Amniotic stem cell (primary cell): ENCODE measurements at regions not wholly inside any gene's neighbourhood (a gene's known extent, or its start where the extent isn't known, plus 50 kb on each side); places are given as distances from the start of the nearest gene placed in this dataset.
"Not testable (repeated sequence)": the region's sequence is repeated elsewhere in the genome, so short reads cannot be mapped to it uniquely, and the experiment has no call there.

Source experiments
- DNase-seq: peaks from one replicate; lab custom pipeline; 2025; lab: John Stamatoyannopoulos, UW

DNA sequence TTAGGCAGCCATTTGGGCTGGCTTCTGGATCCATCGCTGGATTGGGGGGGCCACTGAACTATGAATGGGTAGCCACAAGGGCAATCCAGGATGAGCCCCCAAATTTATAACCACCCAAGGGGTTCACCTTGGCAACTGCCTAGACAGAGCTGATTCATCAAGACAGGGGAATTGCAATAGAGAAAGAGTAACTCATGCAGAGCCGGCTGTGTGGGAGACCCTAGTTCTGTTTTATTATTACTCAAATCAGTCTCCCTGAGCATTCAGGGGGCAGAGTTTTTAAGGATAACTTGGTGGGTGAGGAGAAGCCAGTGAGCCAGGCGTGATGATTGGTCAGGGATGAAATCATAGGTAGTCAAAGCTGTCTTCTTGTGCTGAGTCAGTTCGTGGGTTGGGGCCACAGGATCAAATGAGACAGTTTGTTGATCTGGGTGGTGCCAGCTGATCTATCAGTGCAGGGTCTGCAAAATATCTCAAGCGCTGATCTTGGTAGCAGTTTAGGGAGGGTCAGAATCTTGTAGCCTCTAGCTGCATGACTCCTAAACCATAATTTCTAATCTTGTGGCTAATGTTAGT lies 57.9 kb downstream of the DNAJB9 start:
- DNase-seq: no peak

DNA sequence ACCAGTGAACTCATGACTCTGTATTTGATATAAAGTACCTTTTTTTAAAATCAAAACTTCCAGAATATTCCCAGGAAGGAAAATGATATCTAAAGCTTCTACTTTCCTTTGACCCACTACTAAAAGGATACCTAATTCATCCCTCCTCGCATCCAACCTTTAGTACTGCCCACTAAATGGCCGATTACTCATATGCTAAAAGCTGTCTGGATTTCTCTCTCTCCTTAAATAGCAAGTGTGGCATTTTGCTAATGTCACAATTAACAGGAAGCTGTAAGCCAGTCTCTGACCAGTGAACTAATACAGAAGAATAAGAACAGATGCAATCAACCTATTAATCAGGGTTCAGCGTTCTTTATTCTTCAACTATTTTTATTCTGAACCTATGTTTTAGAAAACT lies 59.0 kb downstream of the DNAJB9 start:
- DNase-seq: no peak

DNA sequence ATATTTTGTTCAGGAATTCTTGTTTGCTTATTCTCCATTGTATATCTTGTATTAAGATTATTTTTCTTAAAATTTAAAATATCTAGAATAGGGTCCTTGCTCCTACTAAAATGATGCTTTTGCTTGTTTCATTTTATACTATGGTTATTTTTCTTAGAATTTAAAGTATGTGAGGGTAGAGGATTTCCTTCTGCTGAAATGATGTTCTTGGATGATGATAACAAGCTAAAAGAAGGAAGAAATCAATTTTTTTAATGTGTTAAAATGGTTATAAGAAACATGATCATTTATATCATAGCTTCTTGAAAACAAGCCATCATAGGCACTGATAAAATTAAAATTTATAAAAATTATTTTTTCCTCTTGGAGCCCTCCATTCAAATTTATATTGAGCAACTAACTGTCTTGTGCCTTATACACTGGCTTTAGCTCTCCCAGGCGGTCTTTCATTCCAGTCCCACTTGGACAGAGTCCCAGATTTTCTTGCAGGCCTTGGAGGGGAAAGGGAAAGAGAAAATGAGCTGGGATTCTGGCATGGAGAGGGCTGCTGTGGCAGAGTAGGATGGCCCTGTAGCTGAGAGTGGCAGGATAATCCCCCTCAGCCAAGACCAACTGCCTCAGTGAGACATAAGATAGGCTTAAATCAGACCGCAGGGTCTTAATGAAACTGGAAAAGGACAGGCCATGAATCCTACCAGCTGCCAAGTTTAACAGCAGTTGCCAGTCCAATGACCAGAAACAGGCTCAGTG lies 60.2 kb downstream of the DNAJB9 start:
- DNase-seq: no peak

DNA sequence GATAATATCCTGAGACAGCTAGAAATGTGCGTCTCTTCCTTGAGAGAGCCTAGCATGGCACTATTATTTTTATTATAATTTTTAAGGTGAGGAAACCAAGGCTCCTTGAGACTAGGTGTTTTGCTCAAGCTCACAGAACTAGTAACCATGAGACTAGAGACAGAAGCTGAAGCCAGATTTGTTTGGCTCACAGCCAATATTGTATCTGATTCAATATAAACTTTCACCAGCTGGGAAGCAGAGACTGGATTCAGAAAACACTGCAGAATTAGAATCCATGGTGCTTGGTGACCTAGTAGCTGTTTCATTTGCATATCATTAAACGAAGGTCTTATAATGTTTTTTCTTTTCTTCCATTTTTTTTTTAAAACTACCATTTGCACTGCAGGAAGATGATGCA lies 64.4 kb downstream of the DNAJB9 start:
- DNase-seq: no peak

DNA sequence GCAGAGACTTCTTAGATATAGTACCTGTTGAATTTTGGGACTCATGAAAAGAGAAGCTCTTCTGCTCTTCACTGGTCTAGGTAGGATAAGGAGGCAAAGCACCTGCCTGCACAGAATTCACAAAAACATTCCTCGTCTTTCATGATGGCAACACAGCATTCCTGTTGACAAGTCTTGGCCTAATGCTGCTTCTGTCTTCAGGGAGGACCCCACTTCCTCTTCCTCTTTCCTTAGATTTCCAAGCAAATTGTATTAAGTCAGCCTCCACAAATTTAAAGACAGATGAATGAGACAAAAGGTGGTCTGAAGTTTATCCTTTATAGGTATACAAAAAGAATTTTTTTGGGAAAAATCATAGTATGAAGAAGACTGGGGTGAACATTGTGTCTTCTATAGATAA lies 64.9 kb downstream of the DNAJB9 start:
- no peak for DNase-seq

DNA sequence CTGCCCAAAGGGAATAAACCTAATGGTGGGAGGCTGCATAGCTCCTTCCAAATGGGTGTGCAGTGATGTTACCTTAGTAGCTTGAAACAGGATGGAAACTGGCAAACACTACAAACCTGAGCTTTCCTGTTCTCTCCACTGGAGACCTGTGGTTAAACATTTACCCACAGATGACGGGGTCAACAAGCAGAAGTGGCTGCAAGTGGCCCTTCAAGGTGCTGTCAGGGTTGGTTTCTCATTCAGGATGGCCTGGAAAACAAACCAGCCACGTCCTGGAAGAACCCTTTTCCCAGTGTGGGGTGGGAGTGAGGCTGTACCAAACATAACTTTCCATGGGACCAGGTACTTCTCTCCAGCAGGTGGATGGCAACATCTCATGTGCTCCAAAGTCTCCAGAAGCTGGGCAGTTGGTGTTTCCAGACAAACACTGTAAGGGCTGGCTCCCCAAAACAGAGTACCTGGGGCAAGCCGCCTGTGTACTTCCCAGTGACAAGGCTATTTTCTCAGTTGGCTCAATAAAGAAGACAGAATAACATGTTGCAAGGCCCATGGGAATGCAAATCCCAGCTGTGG lies 67.5 kb downstream of the DNAJB9 start:
- no peak for DNase-seq

DNA sequence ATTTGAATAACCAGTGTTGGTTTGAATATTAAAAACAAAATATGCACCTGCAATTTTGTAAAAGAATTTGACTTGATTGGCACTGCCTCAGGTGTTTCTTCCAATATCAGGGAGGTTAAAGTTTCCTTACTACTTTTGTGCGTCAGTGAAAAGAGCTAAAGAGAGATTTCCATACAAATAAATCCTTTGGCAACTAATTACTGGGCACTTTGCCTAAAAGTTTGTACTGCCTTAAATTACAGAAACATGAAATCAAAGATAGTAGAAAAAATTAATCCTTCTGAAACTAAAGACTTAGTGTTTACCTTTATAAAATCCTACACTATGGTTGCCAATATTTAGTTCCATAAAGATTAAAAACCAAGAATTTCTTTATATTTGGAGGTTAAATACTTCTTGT lies 72.5 kb downstream of the DNAJB9 start:
- no peak for DNase-seq

DNA sequence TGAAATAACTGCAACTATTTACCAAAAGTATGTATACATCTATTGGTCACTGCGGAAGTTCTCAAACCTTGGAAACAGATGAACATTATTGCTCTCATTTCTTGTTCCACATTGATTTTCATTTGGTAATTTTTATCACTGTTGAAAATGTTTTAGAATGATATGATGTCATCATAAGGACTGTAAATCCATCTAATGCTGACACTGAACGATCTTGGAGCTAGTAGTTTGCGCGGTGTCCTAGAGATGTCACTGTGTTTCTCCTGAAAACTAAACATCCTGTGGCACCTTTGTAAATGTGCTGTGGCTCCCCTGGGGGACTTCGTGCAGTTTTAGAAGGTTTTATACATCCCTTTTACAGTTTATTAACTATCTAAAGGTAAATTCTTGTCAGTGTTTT lies 73.5 kb downstream of the DNAJB9 start:
- DNase-seq: no peak

DNA sequence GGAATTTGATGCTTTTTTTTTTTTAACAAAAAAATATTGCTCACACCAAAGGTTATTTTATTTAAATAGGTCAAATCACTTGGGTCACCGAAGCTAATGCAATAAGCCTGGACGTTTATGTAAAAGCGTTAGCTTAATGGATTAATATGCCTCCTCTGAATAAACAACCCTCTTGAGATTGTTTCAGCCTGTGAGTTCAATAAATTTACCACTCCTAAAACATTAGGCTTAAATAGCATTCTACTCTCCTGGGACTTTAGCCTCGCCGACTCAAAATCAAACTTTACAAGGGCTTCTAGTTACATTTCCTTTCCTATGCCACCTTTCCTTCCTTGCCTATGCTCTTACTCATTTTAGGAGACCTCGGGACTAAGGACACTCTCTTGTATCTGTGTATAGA lies 79.3 kb downstream of the DNAJB9 start:
- no peak for DNase-seq

DNA sequence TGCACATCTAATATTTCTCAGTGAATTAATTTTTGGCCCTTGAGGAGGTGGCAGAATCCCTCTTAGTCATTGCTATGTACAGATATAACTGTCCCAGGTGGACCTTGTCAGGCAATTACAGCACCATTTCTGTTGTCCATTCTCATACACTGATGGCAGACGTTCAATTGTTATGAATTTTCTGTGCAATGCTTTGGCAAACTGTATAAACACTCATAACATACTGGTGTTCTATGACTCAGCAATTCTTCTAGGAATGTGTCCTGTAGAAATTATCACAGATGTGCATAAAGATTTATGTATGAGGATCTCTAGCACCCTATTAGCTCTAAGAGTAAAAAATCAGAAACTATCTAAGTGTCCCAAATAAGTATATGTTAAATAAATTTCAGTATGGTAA lies 80.8 kb downstream of the DNAJB9 start:
- no peak for DNase-seq

DNA sequence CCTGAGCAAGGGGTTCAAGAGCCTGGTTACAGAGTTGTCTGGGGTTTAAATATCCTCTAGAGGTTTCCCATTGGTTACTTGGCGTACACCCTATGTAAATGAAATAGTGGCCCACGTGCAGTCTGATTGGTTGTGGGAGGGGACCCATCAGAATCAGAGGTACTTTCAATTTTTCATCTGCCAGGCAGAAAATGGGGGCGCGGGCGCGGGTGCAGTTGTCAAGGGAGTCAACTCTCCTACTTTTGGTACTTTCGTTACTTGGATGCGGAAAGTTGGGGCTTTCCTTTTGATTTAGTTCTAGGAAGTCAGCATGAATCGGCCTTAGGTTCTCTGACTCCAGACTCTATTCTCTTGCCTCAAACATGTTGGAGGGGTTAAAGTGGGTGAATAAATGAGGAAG lies 83.2 kb downstream of the DNAJB9 start:
- no peak for DNase-seq

DNA sequence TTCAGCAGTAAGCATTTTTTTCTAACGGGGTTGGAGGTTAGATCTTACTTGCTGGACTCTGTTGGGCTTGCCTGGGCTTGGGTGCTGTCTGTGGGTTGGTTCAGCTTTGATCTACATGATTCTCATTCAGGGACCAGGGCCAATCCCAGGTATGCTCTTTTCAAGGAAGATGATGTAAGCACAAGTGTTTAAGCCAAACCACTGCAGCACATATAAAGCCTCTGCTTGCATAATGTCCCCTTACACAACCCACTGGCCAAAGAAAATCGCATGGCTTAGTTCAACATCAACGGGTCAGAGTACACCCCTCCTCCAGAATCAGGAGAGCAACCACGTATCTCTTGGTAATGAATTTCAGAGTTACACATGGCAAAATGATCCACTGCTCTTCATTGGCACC lies 83.9 kb downstream of the DNAJB9 start:
- no peak for DNase-seq

DNA sequence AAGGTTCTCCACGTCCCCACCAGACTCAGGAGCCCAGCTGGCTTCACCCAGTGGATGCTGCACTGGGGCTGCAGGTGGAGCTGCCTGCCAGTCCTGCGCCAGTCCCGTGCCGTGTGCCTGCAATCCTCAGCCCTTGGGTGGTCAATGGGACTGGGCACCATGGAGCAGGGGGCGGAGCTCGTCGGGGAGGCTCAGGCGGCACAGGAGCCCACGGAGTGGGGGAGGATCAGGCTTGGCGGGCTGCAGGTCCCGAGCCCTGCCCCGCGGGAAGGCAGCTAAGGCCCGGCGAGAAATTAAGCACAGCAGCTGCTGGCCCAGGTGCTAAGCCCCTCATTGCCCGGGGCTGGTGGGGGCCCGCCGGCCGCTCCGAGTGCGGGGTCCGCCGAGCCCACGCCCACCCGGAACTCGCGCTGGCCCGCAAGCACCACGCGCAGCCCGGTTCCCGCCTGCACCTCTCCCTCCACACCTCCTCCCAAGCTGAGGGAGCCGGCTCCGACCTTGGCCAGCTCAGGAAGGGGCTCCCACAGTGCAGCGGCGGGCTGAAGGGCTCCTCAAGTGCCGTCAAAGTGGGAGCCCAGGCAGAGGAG lies 87.6 kb downstream of the DNAJB9 start:
- DNase-seq: not testable (repeated sequence)

DNA sequence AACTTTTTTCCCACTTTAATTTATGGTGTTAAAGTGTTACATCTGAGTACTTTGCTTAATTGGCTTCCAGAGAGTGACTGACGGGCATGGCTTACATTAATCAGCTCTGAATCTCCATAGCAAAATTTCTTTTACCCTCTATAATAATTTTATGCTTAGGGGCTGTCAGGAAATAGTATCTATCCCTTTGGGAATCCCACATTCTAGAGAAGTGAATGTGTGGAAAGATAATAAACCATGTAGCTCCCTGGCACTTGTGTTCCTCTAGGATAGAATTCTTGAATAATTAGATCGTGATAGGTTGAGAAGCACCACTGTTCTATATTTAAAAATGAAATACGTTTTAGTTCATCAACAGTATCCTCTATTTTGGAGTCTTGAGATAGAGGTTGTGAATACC lies 89.6 kb downstream of the DNAJB9 start:
- DNase-seq: no peak

DNA sequence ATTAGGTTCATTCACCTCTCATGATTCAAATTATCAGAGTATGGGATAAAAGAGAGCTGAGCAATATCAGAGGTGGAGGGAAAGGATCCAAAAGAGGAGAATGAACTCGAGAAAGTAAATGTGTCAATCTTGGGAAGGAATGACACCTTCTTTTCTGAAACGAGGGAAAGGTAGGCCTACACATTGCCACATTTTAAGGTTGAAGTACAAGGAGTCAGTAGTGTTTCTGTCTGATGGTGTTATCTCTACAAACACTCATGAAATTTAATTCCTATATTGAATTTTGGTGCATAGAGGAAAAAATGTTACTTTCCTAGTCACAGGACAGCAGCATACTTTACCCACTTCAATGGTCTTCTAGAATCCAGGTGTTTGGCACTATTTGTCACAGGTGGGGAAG lies 90.2 kb downstream of the DNAJB9 start:
- DNase-seq: no peak

DNA sequence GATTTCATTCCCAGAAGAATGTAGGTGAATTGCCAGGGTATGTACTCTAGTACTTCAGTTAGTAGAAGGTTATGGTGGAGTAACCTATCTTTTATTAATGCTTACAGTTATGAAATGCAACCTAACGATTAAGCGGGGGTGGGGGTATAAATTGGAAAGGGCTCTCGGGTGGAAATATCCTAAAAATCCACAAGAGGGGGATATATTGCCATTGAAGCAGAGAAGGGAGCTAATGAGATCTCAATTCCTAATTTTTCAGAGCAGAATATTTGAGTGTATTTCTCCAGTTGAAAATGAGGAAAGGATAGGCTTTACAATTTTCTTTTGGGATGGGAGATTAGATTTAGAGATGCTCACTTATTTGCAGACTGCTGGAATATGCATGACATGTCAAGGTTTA lies 90.8 kb downstream of the DNAJB9 start:
- no peak for DNase-seq

DNA sequence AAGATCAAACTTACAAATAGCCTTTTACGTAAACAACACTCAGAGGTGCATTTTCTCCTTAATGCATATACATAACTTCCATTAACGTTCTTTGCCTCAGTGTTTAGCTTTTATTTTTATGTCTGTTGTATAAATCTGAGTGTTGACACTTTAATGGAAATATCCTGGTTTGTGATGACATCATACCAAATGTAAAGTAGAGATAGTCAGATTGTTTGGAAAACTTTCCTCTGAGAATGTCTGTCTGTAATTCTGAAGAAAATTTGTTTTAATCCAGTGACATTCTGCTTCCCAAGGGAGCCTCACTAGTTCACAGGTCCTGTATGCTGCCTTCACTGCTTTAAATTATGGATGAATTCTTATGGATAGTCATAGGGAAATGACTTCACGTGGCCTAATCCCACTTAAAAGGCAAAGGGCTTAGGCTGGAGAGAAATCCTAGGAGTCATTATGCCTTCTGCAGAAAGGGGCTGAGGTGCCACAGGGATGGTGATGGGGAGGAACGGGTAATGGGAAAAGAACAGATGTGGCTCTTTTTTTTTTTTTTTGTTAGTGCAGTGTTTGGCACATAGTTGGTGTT lies 93.2 kb downstream of the DNAJB9 start:
- no peak for DNase-seq

DNA sequence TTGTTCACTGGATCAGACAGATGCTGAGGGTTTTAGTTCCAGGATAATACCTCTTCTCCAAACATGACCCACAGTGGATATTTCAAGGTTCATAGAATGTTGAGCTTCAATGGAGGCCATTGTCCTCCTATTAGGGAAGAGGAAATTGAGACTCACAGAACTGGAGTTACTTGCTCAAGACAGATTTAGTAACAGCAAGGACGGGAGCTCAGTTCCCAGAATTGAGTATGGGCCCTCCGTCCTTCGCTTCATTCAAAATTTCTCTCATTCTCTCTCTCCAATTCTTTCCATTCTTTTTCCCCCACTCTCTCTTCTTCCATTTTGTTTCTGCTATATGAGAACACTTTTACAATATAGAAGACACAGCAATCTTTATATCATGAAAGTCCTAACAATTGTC lies 94.0 kb downstream of the DNAJB9 start:
- no peak for DNase-seq

DNA sequence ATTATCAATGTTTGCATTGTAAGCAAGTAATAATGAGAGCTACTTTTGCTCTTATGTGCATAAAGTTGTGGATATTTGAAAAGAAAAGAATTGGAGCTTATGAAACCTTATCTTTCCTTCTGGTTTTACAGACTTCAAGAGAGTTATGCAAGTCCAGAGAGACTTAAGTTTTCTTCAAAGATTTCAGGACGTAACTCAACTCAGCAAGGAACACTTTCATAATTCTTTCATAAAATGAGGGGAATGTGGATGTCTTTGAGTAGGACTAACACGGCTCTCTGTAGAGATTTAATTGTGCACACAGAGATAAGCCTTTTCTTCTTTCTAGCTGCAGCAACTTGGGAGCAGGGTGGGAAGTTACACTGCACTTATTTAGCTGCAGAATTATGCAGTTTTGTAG lies 97.5 kb downstream of the DNAJB9 start:
- no peak for DNase-seq

DNA sequence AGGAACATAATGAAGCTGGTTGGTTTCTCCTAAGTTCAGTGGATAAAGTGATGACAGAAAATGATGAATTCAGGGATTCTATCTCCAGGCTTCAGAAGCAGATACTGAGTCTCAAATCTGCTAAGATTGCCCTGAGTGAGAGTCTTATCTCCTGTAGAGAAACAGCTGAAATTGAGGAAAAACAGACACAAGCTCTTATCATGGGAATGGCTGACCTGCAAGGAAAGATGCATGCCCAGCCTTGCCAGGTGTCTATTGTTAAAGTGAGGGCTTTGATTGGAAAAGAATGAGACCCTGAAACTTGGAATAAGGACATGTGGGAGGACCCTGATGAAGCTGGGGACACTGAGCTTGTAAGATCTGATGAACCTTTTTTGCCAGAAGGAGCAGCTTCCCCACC lies 100.3 kb downstream of the DNAJB9 start:
- DNase-seq: no peak

DNA sequence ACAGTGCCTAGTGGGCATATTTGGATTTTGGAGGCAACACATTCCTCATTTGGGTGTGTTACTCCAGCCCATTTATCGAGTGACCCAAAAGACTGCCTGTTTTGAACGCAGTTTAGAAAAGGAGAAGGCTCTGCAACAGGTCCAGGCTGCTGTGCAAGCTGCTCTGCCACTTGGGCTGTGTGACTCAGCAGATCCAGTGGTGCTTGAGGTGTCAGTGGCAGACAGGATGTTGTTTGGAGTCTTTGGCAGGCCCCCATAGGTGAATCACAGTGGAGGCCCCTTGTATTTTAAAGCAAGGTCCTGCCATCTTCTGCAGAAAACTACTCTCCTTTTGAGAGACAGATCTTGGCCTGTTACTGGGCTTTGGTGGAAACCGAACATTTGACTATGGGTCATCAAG lies 104.0 kb downstream of the DNAJB9 start:
- DNase-seq: not testable (repeated sequence)

DNA sequence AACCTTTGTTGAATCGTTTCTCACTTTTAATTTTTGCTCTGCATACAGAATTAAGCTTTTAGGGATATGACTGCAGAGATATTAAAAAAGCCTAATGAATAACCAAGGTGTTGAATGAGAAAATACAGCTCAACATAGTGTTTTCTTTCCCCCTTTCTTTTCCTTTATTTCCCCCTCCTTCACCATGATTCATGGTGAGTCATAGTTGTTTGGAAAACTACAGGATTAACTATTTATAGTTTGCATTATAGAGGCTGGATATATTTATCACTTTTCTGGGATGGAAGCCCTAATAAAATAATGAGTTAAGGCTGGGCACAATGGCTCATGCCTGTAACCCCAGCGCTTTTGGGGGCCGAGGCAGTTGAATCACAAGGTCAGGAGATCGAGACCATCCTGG lies 115.0 kb downstream of the DNAJB9 start:
- no peak for DNase-seq

DNA sequence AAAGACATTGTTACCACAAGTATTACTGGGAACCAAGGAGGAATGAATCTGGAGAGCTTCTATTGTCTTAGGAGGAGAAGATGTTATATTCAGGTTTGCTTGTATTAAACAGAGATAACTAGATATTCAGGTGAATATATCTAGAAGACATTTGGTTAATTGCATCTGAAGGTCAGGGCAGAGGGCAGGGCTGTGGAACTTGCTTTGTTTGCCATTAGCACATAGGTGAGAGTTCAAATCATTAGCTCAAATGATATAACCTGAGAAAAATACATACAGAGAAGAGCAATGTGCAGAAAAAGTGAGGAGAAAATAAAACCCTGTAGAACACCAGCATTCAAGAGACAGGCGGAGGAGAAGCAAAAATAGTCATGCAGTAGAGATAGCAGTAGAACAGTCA lies 116.8 kb downstream of the DNAJB9 start:
- DNase-seq: no peak
